ENCODE measurements at regions not wholly inside any gene's neighbourhood (a gene's known extent, or its start where the extent isn't known, plus 50 kb on each side); places are given as distances from the start of the nearest gene placed in this dataset.

DNA sequence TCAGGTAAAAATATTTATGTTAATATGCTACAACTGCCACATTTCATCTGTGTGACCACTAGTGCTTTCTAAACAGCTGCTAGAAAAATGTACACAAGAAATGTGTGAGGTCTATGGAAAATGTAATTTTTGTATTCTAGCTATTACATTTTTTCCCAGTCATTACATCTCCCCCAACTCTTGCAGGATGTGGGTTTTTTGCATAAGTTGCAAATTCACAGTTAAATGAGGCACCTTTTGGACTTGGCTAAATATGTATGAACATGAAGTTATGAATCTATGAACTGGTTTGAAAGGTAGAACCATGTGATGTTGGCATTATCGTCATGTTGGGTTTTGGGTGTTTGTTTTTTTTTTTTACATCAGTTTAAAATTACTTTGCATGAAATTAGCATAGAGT lies 590.4 kb upstream of the WWC1 start:
- no peak for DNase-seq
- TF ChIP-seq, protein P1, sequence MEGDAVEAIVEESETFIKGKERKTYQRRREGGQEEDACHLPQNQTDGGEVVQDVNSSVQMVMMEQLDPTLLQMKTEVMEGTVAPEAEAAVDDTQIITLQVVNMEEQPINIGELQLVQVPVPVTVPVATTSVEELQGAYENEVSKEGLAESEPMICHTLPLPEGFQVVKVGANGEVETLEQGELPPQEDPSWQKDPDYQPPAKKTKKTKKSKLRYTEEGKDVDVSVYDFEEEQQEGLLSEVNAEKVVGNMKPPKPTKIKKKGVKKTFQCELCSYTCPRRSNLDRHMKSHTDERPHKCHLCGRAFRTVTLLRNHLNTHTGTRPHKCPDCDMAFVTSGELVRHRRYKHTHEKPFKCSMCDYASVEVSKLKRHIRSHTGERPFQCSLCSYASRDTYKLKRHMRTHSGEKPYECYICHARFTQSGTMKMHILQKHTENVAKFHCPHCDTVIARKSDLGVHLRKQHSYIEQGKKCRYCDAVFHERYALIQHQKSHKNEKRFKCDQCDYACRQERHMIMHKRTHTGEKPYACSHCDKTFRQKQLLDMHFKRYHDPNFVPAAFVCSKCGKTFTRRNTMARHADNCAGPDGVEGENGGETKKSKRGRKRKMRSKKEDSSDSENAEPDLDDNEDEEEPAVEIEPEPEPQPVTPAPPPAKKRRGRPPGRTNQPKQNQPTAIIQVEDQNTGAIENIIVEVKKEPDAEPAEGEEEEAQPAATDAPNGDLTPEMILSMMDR (IDR thresholded peaks at IDR 0.05; ENCODE audit: low read depth, low read length): no peak
- H3K9me3 ChIP-seq: no peaks in the 10 kb centered on the region

GRCh38 chr5:167702014-167702413 lies 589.4 kb upstream of the WWC1 start:
- Histone ChIP-seq H3K36me3 (no peaks in the 10 kb centered on the region), H3K27me3 (no peaks in the 10 kb centered on the region), H3K4me1 (no peaks in the 10 kb centered on the region), H3K9me3 (no peaks in the 10 kb centered on the region), H3K4me3 (ENCODE audit: low read depth, low read length) (no peak overlapping the region)
- DNase-seq: no peak
- TF ChIP-seq, protein P1 (IDR thresholded peaks at IDR 0.05; ENCODE audit: low read depth, low read length): no peak

More for the DNA sequence above, 590.4 kb upstream of the WWC1 start:
- Histone ChIP-seq H3K4me3 (ENCODE audit: low read depth, low read length) (no peak overlapping the region), H3K36me3 (no peaks in the 10 kb centered on the region), H3K4me1 (no peaks in the 10 kb centered on the region), H3K27me3 (no peaks in the 10 kb centered on the region)

DNA sequence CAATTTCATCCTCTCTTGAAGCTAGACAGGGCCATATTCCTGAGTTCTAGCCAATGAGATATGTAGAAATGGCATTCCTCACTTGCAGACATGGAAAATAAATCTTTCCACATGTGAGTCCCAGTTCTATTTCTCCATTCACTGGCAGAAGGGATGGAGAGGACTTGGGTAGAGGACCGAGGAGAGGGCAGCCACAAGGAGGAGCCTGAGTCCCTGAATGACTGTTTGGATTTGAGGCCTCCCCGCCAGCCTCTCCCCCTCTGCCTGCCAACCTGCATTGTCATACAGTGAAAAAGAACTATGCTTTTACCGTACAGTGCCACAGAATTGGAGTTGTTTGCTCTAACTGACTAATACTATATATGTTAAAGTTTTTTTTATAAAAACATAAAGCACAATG lies 583.0 kb upstream of the WWC1 start:
- TF ChIP-seq, protein P1 (IDR thresholded peaks at IDR 0.05; ENCODE audit: low read depth, low read length): no peak
- no peaks in the 10 kb centered on the region for H3K9me3 ChIP-seq

DNA sequence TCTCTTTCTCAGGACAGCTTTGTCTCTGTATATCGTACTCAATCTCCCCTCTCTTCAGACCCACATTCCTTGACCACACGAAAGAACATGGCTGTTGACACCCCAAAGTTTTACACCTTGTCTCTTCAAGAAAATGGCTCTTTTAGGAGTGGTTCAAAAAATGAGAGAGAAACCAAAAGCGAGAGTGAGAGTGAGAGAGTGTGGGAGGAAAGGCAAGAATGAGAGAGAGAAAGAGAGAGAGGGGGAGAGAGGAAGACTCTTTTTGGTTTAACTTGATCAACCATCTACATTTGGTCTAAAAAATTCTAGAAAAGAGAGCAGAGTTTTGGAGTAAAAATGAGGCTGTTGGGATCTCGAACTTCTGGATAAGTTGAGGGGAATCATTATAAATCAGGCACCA lies 581.8 kb upstream of the WWC1 start:
- Histone ChIP-seq H3K27me3 (no peaks in the 10 kb centered on the region), H3K9me3 (no peaks in the 10 kb centered on the region), H3K4me1 (no peaks in the 10 kb centered on the region), H3K36me3 (no peaks in the 10 kb centered on the region), H3K4me3 (ENCODE audit: low read depth, low read length) (no peak overlapping the region)
- DNase-seq: no peak
- TF ChIP-seq, protein P1 (IDR thresholded peaks at IDR 0.05; ENCODE audit: low read depth, low read length): no peak

More for the DNA sequence above, 583.0 kb upstream of the WWC1 start:
- no peak overlapping the region for H3K4me3 ChIP-seq (ENCODE audit: low read depth, low read length)
- H3K36me3 ChIP-seq: no peaks in the 10 kb centered on the region
- no peaks in the 10 kb centered on the region for H3K27me3 ChIP-seq
- no peaks in the 10 kb centered on the region for H3K4me1 ChIP-seq
- DNase-seq: no peak

GRCh38 chr5:167710444-167711073 lies 580.9 kb upstream of the WWC1 start:
- DNase-seq: no peak

GRCh38 chr5:167712986-167713585 lies 578.4 kb upstream of the WWC1 start:
- no peaks in the 10 kb centered on the region for H3K9me3 ChIP-seq
- TF ChIP-seq, protein P1 (IDR thresholded peaks at IDR 0.05; ENCODE audit: low read depth, low read length): no peak
- no peak overlapping the region for H3K4me3 ChIP-seq (ENCODE audit: low read depth, low read length)
- no peaks in the 10 kb centered on the region for H3K27me3 ChIP-seq
- H3K36me3 ChIP-seq: no peaks in the 10 kb centered on the region
- DNase-seq: no peak
- H3K4me1 ChIP-seq: no peaks in the 10 kb centered on the region

More at GRCh38 chr5:167710444-167711073, 580.9 kb upstream of the WWC1 start:
- H3K36me3 ChIP-seq: no peaks in the 10 kb centered on the region
- TF ChIP-seq, protein P1 (IDR thresholded peaks at IDR 0.05; ENCODE audit: low read depth, low read length): no peak
- no peaks in the 10 kb centered on the region for H3K4me1 ChIP-seq
- no peak overlapping the region for H3K4me3 ChIP-seq (ENCODE audit: low read depth, low read length)
- no peaks in the 10 kb centered on the region for H3K9me3 ChIP-seq
- H3K27me3 ChIP-seq: no peaks in the 10 kb centered on the region

Data from BE2C (cell line).